ENCODE measurements at regions not wholly inside any gene's neighbourhood (a gene's known extent, or its start where the extent isn't known, plus 50 kb on each side); places are given as distances from the start of the nearest gene placed in this dataset.

DNA sequence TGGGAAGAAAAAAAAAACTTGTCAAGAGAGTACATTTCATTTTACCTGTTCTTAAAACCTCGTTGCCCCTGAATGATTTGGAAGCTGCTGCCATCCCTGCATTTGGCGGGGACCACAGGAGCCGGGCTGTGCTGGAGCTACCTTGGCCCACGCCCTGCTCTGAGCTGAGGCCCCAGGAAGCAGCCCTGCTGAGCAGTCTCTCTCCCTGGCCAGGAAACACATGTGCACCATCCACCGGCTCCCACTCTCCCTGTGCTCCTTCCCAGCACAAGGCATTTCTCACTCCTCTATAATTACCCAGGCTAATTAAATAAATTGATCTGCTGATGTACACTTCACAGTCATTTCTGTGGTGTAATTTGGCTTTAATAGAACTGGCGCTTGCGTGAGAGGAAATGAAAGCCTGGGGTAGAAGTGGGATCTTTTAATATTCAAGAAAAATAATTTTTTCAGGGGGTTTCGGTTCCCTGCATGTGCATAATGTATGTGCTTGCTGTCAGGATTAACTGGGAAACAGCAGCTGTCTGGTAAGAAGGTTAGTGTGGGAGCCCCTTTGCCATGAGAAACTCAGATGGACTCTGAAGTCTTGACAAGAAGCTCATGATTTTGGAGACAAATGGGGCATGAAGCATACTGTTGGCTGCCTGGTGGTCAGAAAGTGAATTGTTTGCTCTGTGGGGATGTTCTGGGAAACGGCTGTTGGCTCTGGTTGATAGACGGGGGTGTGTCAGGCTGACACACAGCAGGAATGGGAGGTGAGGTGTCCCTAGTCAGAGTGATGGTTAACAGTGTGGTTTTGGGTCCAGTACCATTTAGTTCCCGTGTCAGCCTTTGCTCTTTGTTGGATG is 252.3 kb upstream of the EEF2KMT start:
- Histone ChIP-seq H3K27me3 (ENCODE audit: insufficient read depth, insufficient read length) (no peaks in the 10 kb centered on the region), H3K4me3 (ENCODE audit: insufficient read length, low read depth) (no peak overlapping the region), H3K9me3 (ENCODE audit: insufficient read depth, low read length) (no peaks in the 10 kb centered on the region), H3K4me1 (ENCODE audit: insufficient read depth, insufficient read length) (no peaks in the 10 kb centered on the region), H3K36me3 (ENCODE audit: insufficient read depth, insufficient read length, low read length) (no peaks in the 10 kb centered on the region), H3K9ac (ENCODE audit: insufficient read length, low read depth) (no peak overlapping the region)
- no peak for DNase-seq (ENCODE audit: low read depth, low spot score)
- TF ChIP-seq YY1 (IDR thresholded peaks at IDR 0.05; ENCODE audit: insufficient read depth, insufficient read length) (no peak), SUZ12 (IDR thresholded peaks at IDR 0.05; ENCODE audit: extremely low read depth, insufficient read depth, insufficient read length) (no peak), ZNF274 (IDR thresholded peaks at IDR 0.05; ENCODE audit: low read depth, low read length) (no peak)

DNA sequence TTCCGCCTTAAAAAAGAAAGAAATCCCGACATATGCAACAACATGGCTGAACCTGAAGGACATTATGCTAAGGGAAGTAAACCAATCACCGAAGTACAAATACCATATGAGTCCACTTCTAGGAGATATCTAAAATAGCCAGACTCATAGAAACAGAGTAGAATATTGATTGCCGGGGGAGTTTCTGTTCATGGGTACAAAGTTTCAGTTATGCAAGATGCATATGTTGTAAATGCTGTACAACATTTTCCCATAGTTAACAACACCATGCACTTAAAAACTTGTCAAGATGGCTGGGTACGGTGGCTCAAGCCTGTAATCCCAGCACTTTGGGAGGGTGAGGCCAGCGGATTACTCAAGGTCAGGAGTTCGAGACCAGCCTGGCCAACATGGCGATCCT is 251.5 kb upstream of the EEF2KMT start:
- H3K9me3 ChIP-seq (ENCODE audit: insufficient read depth, low read length), result no peaks in the 10 kb centered on the region; the same call in 1 of the 2 replicates
- H3K4me1 ChIP-seq (ENCODE audit: insufficient read depth, insufficient read length), result no peaks in the 10 kb centered on the region
- TF ChIP-seq YY1 (IDR thresholded peaks at IDR 0.05; ENCODE audit: insufficient read depth, insufficient read length), result no peak
- TF ChIP-seq SUZ12 (IDR thresholded peaks at IDR 0.05; ENCODE audit: extremely low read depth, insufficient read depth, insufficient read length), result no peak
- no peak for TF ChIP-seq ZNF274 (IDR thresholded peaks at IDR 0.05; ENCODE audit: low read depth, low read length)
- no peaks in the 10 kb centered on the region for H3K36me3 ChIP-seq (ENCODE audit: insufficient read depth, insufficient read length, low read length)
- no peak for DNase-seq (ENCODE audit: low read depth, low spot score)
- no peak overlapping the region for H3K4me3 ChIP-seq (ENCODE audit: insufficient read length, low read depth)
- no peak overlapping the region for H3K9ac ChIP-seq (ENCODE audit: insufficient read length, low read depth)
- H3K27me3 ChIP-seq (ENCODE audit: insufficient read depth, insufficient read length), result no peaks in the 10 kb centered on the region

DNA sequence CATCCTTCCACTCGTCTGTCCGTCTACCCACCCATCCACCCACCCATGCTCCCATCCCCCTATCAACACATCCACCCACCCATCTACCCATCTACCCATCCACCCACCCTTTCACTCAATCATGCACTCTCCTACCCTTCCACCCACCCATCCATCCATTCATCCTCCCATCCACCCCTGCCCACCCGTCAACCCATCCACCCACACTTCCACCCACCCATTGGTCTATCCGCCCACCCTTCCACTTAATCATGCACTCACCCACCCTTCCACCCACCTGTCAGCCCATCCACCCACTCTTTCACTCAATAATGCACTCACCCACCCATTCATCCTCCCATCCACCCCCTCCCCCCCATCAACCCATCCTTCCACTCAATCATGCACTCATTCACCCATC is 250.0 kb upstream of the EEF2KMT start:
- H3K4me3 ChIP-seq (ENCODE audit: insufficient read length, low read depth), result no peak overlapping the region
- H3K27me3 ChIP-seq (ENCODE audit: insufficient read depth, insufficient read length), result no peaks in the 10 kb centered on the region
- no peaks in the 10 kb centered on the region; the same call in 1 of the 2 replicates for H3K9me3 ChIP-seq (ENCODE audit: insufficient read depth, low read length)
- TF ChIP-seq ZNF274 (IDR thresholded peaks at IDR 0.05; ENCODE audit: low read depth, low read length) (no peak), SUZ12 (IDR thresholded peaks at IDR 0.05; ENCODE audit: extremely low read depth, insufficient read depth, insufficient read length) (no peak), YY1 (IDR thresholded peaks at IDR 0.05; ENCODE audit: insufficient read depth, insufficient read length) (no peak)
- H3K9ac ChIP-seq (ENCODE audit: insufficient read length, low read depth), result no peak overlapping the region
- no peaks in the 10 kb centered on the region for H3K36me3 ChIP-seq (ENCODE audit: insufficient read depth, insufficient read length, low read length)
- no peaks in the 10 kb centered on the region for H3K4me1 ChIP-seq (ENCODE audit: insufficient read depth, insufficient read length)
- DNase-seq (ENCODE audit: low read depth, low spot score), result no peak

DNA sequence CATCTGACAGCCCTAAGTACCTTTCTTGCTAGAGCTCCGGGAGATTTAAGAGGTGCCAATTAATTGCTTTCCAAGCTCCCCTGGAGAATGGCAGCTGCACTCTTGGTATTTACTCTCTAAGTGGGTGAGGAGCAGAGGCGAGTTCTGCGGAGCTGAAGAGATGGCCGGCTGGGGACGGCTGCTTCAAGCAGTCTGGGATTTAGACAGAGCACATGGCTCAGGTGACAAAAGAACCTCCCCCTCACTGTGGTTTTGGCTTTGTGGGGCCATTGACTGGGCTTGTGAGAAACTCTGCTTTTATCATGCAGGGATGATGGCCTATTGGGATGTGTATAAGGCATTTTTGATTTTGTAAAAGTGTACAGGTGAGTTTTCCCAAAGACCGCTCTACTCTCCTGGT is 239.3 kb upstream of the EEF2KMT start:
- no peak for DNase-seq (ENCODE audit: low read depth, low spot score)
- Histone ChIP-seq H3K4me1 (ENCODE audit: insufficient read depth, insufficient read length) (no peaks in the 10 kb centered on the region), H3K36me3 (ENCODE audit: insufficient read depth, insufficient read length, low read length) (no peaks in the 10 kb centered on the region), H3K9ac (ENCODE audit: insufficient read length, low read depth) (no peak overlapping the region), H3K4me3 (ENCODE audit: insufficient read length, low read depth) (no peak overlapping the region), H3K27me3 (ENCODE audit: insufficient read depth, insufficient read length) (no peaks in the 10 kb centered on the region), H3K9me3 (ENCODE audit: insufficient read depth, low read length) (peaks cover 18% of the 10 kb centered on the region)
- TF ChIP-seq ZNF274 (IDR thresholded peaks at IDR 0.05; ENCODE audit: low read depth, low read length) (no peak), YY1 (IDR thresholded peaks at IDR 0.05; ENCODE audit: insufficient read depth, insufficient read length) (no peak), SUZ12 (IDR thresholded peaks at IDR 0.05; ENCODE audit: extremely low read depth, insufficient read depth, insufficient read length) (no peak)

DNA sequence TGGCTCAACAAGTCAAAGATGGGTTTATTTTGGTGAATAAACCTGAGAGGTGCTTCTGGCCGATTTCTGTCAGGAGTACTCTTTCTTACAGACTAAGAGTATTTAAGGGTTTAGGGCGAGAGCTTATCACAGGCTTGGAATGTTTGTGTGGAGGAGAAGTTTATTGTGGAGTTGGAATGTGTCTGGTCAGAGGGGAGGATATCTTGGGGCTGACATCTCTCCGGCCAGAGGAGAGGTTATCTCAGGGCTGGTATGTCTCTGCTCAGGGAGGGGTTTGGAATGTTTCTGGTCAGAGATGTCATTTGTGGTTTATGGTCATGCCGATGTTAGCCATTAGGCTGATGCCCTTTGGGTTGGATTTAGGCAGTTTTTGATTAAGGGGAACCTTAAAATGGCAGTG is 236.4 kb upstream of the EEF2KMT start:
- H3K4me3 ChIP-seq (ENCODE audit: insufficient read length, low read depth), result no peak overlapping the region
- no peaks in the 10 kb centered on the region for H3K4me1 ChIP-seq (ENCODE audit: insufficient read depth, insufficient read length)
- TF ChIP-seq SUZ12 (IDR thresholded peaks at IDR 0.05; ENCODE audit: extremely low read depth, insufficient read depth, insufficient read length), result no peak
- TF ChIP-seq YY1 (IDR thresholded peaks at IDR 0.05; ENCODE audit: insufficient read depth, insufficient read length), result no peak
- TF ChIP-seq ZNF274 (IDR thresholded peaks at IDR 0.05; ENCODE audit: low read depth, low read length), result no peak
- H3K9ac ChIP-seq (ENCODE audit: insufficient read length, low read depth), result no peak overlapping the region
- no peaks in the 10 kb centered on the region for H3K27me3 ChIP-seq (ENCODE audit: insufficient read depth, insufficient read length)
- peaks cover 26% of the 10 kb centered on the region for H3K9me3 ChIP-seq (ENCODE audit: insufficient read depth, low read length)
- no peaks in the 10 kb centered on the region for H3K36me3 ChIP-seq (ENCODE audit: insufficient read depth, insufficient read length, low read length)
- no peak for DNase-seq (ENCODE audit: low read depth, low spot score)

DNA sequence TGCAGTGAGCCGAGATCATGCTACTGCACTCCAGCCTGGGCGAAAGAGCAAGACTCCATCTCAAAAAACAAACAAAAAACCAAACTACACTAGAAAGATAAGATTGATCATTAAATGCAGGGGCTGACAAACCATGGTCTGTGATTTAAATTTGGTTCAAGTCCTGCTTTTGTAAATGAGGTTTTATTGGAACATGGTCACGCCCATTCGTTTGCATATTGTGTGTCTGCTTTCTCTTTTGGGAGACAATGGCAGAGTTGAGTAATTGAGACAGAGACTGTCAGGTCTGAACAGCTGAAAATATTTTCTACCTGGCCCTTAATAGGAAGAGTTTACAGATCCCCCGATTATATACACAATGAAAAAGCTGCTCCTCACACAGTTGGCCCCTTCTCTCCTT is 235.5 kb upstream of the EEF2KMT start:
- H3K9ac ChIP-seq (ENCODE audit: insufficient read length, low read depth), result no peak overlapping the region
- peaks cover 32% of the 10 kb centered on the region for H3K9me3 ChIP-seq (ENCODE audit: insufficient read depth, low read length)
- DNase-seq (ENCODE audit: low read depth, low spot score), result no peak
- no peak overlapping the region for H3K4me3 ChIP-seq (ENCODE audit: insufficient read length, low read depth)
- TF ChIP-seq SUZ12 (IDR thresholded peaks at IDR 0.05; ENCODE audit: extremely low read depth, insufficient read depth, insufficient read length) (no peak), YY1 (IDR thresholded peaks at IDR 0.05; ENCODE audit: insufficient read depth, insufficient read length) (no peak), ZNF274 (IDR thresholded peaks at IDR 0.05; ENCODE audit: low read depth, low read length) (no peak)
- no peaks in the 10 kb centered on the region for H3K36me3 ChIP-seq (ENCODE audit: insufficient read depth, insufficient read length, low read length)
- H3K4me1 ChIP-seq (ENCODE audit: insufficient read depth, insufficient read length), result no peaks in the 10 kb centered on the region
- H3K27me3 ChIP-seq (ENCODE audit: insufficient read depth, insufficient read length), result no peaks in the 10 kb centered on the region

DNA sequence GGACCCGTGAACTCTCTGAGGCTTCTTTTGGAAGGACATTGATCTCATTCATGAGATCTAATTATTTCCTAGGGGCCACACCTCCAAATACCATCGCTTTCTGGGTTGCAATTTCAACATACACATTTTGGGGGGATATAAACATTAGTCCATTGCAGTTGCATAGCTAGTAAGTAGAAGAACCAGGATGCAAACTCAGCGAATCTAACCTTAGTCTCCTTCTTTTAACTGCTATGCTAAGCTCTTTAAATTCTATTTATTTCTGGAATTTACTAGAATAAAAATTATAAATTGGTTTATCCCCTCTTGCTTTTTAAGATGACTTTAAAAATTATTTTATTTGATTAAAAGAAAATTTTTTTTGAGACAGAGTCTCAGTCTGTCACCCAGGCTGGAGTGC is 232.5 kb upstream of the EEF2KMT start:
- no peak for TF ChIP-seq ZNF274 (IDR thresholded peaks at IDR 0.05; ENCODE audit: low read depth, low read length)
- peaks cover 37% of the 10 kb centered on the region for H3K9me3 ChIP-seq (ENCODE audit: insufficient read depth, low read length)
- H3K36me3 ChIP-seq (ENCODE audit: insufficient read depth, insufficient read length, low read length), result no peaks in the 10 kb centered on the region
- no peak for DNase-seq (ENCODE audit: low read depth, low spot score)
- no peak overlapping the region for H3K9ac ChIP-seq (ENCODE audit: insufficient read length, low read depth)
- H3K4me1 ChIP-seq (ENCODE audit: insufficient read depth, insufficient read length), result no peaks in the 10 kb centered on the region
- no peak overlapping the region for H3K4me3 ChIP-seq (ENCODE audit: insufficient read length, low read depth)
- H3K27me3 ChIP-seq (ENCODE audit: insufficient read depth, insufficient read length), result no peaks in the 10 kb centered on the region
